ENCODE measurements at regions not wholly inside any gene's neighbourhood (a gene's known extent, or its start where the extent isn't known, plus 50 kb on each side); places are given as distances from the start of the nearest gene placed in this dataset.
"Not testable (repeated sequence)": the region's sequence is repeated elsewhere in the genome, so short reads cannot be mapped to it uniquely, and the experiment has no call there.

GRCh38 chr17:74114881-74115470, 88.5 kb upstream of the RPL38 start:
- no peak for DNase-seq (ENCODE audit: low read depth in 2 of 2)

DNA sequence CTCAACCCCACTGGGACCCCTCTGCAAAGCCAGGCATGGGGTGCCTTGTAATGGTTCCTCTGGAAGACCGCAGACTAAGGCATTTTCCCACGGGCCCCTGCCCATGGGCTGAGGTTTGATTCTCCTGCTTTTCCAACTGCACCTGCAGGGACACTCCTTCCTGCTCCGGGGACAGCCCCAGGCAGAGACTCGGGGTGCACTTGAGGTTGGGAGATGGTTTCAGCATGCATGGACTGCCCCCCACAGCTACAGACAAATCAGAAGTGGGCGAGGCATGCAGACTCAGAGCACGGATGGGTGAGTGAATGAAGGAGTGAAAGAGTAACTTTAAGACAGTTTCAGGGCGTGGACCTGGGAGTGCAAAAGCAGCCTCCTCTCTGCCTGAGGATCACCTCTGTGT, 87.9 kb upstream of the RPL38 start:
- DNase-seq (ENCODE audit: low read depth in 2 of 2): no peak

GRCh38 chr17:74116087-74116717, 87.3 kb upstream of the RPL38 start:
- no peak for DNase-seq (ENCODE audit: low read depth in 2 of 2)

- no peak for DNase-seq (ENCODE audit: low read depth in 2 of 2)
Observed at GRCh38 chr17:74117087-74117698, 86.3 kb upstream of the RPL38 start.

DNA sequence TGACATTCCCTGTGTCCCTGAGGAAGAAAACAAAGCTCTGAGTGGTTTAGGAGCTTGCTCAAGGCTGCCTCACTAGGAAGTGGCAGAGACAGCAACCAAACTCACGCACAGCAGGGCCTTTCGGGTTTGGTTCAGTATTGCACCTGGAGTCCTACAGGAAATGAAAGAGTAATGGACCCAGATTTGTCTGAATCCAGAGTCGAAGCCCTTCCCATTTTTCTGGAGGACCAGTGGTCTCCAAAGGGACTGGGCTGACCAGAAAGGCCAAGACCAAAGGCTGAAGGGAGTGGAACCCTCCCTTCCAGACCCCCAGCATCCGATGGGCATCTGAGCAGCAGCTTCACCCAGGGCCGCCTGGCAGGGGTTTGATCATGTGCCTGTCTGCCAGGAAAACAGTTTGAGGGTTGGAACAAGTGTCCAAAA, 85.5 kb upstream of the RPL38 start:
- no peak for DNase-seq (ENCODE audit: low read depth in 2 of 2)

- no peak for DNase-seq (ENCODE audit: low read depth in 2 of 2)
Observed at GRCh38 chr17:74118504-74118903, 85.0 kb upstream of the RPL38 start.

DNA sequence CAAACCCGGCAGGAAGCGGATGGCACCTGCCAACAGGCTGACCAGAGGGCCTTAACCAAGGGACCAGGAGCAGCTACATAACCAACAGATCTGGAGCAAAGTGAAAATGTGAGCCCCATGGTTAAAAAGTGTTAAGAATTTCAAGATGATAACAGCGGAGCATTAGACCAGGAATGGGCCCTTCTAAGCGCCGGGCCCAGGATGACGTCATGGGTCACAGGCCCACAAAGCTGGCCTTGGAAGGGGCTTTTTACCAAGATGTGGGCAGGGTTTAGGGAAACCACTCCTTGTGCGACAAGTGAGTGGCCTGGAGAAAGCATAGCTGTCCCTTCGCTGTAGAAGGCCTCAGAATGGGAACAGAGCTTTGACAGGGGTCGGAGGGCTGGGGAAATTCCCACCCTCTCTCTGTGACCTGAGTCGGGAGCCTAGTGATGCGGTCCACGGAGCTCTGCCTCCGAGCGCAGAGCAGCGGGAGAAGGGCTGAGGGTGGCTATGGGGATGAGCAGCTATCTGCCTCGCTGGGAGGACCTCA, 84.4 kb upstream of the RPL38 start:
- no peak for DNase-seq (ENCODE audit: low read depth in 2 of 2)

DNA sequence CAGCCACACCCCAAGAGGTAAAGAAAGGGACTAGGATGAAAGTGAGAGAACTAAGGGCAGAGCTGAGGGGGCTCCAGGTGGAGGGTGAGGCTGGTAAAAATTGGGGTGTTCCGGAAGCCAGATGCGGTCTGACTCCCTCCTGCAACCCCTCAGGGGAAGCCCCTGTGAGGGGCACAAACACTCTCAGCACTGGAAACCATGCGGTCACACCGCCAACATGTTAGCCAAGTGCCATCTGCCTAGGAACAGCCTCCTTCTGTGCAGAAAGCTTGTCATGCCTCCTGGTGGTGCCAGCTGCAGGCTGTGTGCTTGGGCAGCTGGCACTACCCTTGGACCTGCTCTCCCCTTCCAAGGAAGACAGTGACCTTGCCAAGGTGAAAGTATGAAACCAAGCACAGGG, 83.5 kb upstream of the RPL38 start:
- DNase-seq (ENCODE audit: low read depth in 2 of 2): no peak

DNA sequence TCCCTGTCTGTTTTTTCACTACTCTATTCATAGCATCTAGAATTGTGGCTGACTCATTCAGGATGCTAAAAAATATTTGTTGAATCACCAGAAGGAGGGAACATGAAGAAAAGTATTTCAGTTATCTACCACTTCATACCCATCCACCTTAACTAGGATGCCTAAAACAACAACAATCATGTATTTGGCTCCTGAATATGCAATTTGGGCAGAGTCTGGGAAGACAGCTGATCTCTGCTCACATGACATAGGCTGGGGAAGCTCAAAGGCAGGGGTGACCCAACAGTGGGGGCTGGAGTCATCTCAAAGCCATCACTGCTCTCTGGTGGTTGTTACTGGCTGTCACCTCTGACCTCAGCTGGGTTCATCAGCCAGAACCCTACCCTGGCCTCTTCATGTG, 80.1 kb upstream of the RPL38 start:
- no peak for DNase-seq (ENCODE audit: low read depth in 2 of 2)

DNA sequence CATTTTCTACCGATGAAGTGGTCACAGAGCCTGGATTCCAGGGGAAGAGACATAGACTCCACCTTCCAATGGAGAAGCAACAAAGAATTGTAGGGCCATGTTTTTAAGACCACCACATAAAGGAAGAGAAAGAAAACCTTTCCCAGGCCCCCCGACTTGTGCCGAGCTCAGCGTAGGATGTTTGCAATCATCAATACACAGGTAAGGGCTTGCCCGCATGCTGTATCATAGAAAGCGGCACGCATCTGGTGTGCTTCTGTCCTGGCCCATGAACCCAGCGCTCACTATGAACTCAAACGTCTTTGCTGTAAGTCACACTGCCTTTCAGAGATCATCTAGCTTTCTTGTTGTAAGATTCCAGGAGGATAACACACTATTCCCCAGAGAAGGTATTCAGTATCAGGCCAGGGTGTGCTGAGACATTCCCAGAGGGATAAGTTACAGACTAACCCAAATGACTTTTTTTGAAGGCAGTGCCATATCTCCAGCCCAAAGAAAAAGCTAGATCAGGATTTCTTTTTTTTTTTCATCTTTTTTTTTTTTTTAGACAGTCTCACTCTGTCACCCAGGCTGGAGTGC, 79.5 kb upstream of the RPL38 start:
- no peak for DNase-seq (ENCODE audit: low read depth in 2 of 2)

GRCh38 chr17:74125156-74125555, 78.3 kb upstream of the RPL38 start:
- DNase-seq (ENCODE audit: low read depth in 2 of 2): no peak

GRCh38 chr17:74126179-74126900, 77.1 kb upstream of the RPL38 start:
- DNase-seq (ENCODE audit: low read depth in 2 of 2): no peak

- no peak for DNase-seq (ENCODE audit: low read depth in 2 of 2)
Observed at GRCh38 chr17:74126959-74127358, 76.5 kb upstream of the RPL38 start.

GRCh38 chr17:74128456-74129211, 74.8 kb upstream of the RPL38 start:
- DNase-seq (ENCODE audit: low read depth in 2 of 2): no peak

GRCh38 chr17:74129800-74130199, 73.7 kb upstream of the RPL38 start:
- DNase-seq (ENCODE audit: low read depth in 2 of 2): not testable (repeated sequence)

GRCh38 chr17:74130276-74130675, 73.2 kb upstream of the RPL38 start:
- DNase-seq (ENCODE audit: low read depth in 2 of 2): no peak

DNA sequence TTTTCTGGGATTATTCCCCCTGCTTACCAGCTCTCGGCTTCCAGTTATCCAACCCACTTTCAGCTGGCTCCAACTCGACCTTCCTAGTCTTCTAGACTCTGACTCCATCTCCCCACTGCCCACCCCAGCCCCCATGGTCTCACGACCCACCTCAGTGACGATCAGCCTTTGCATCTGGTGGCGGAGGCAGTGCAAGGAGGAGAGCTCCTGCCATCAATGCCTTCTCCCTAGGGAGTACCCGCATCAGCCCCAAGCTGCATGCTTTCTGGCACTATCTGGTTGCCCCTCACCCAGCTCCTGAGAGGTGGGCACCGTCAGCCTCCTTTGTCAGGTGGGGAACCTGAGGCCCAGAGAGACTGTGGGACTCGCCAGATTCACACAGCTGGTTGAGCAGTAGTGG, 72.6 kb upstream of the RPL38 start:
- no peak for DNase-seq (ENCODE audit: low read depth in 2 of 2)

DNA sequence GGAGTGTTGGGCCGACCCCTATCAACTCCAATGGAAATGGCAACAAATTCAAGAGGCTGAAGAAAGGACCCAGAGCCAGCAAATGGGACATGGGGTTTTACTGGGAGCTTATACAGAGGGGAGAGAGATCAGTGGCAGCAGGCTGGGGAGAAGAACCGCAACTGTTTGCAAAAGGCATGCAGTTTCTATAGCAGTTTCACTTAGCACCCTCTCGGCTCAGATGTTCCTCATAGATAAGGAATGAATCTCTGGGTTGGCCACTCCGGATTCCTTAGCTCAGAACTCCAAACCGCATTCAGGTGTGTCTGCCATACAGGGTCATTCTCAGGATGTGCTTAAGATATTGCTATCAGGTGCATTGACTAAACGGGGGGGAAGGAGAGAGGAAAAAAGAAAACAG, 71.1 kb upstream of the RPL38 start:
- no peak for DNase-seq (ENCODE audit: low read depth in 2 of 2)

GRCh38 chr17:74133740-74134139, 69.7 kb upstream of the RPL38 start:
- DNase-seq (ENCODE audit: low read depth in 2 of 2): no peak

- DNase-seq (ENCODE audit: low read depth in 2 of 2): not testable (repeated sequence)
Observed at GRCh38 chr17:74134234-74134633, 69.2 kb upstream of the RPL38 start.

- DNase-seq (ENCODE audit: low read depth in 2 of 2): no peak
Observed at GRCh38 chr17:74134991-74135390, 68.5 kb upstream of the RPL38 start.
